ENCODE measurements at regions not wholly inside any gene's neighbourhood (a gene's known extent, or its start where the extent isn't known, plus 50 kb on each side); places are given as distances from the start of the nearest gene placed in this dataset.

GRCh38 chr5:160511280-160511929 lies 89.8 kb downstream of the PTTG1 start:
- no peak for DNase-seq
